K562 (cell line): ENCODE measurements at regions not wholly inside any gene's neighbourhood (a gene's known extent, or its start where the extent isn't known, plus 50 kb on each side); places are given as distances from the start of the nearest gene placed in this dataset.
A peak's percentile ranks its signal among the peaks of the same experiment; 100 is the strongest.

ENCODE experiments used
- ATAC-seq: fragments of 200-7000 bp; cut with Tn5 transposase; 3 replicates; pipeline ENCODE4 v1.9.1; 2020; ENCODE audit warnings: moderate library complexity
- BruUV-seq: library from RNA; stranded (reverse); fragments of 400-500 nt; replicated peaks from 2 replicates; lab custom pipeline; 2021; lab: Mats Ljungman, UMichigan
- CTCF ChIA-PET: fragments of 300-600 bp; formaldehyde crosslinking; extraction: SDS; loops from one replicate; lab custom pipeline; 2021; ENCODE audit warnings: low intra/inter-chr PET ratio; lab: Yijun Ruan, JAX
- POLR2A ChIA-PET: fragments of 300-600, 350-650 bp; sonication (Branson Sonifier 250); formaldehyde crosslinking; extraction: SDS; loops from one replicate; lab custom pipeline; 2021; ENCODE audit warnings: antibody characterized with exemption, inconsistent platforms; lab: Yijun Ruan, JAX
- DNase-seq, 4 experiments: peaks; one replicate each; pipeline versions ENCODE4 v3.0.0 to v3.0.0-alpha.2; 2011 to 2018; ENCODE audit warnings: low spot score in 3 of 4, mixed read lengths in 3 of 4; ENCODE audit errors: extremely low read depth in 1 of 4
- FAIRE-seq: peaks from 2 replicates; lab custom pipeline; 2011; peaks lifted over from hg19 to GRCh38; lab: Jason Lieb, UNC
- H2AFZ ChIP-seq: 2 replicates; pipeline ENCODE4 v1.6.0; 2011; ENCODE audit warnings: low read depth, low read length, control low read depth, inconsistent platforms
- H3K27ac ChIP-seq: fragments of 200-600 bp; 3 replicates; pipeline ENCODE4 v1.8.0; 2011; ENCODE audit warnings: low read depth, mild to moderate bottlenecking, control low read depth, inconsistent platforms, low read length, moderate library complexity, mixed read lengths; ENCODE audit errors: extremely low read depth
- H3K27me3 ChIP-seq, 2 experiments: fragments of 300-600 bp in 1 of 2; 2 replicates in 1 of 2; 3 replicates in 1 of 2; pipeline versions ENCODE4 v1.6.0 to v1.8.0; 2011; ENCODE audit warnings: inconsistent platforms in 2 of 2, low read length in 2 of 2, mild to moderate bottlenecking in 1 of 2, mixed read lengths in 1 of 2, moderate library complexity in 1 of 2; ENCODE audit not compliant: control insufficient read depth in 2 of 2, insufficient read depth in 2 of 2
- H3K36me3 ChIP-seq: fragments of 300-600 bp; 3 replicates; pipeline ENCODE4 v1.8.0; 2011; ENCODE audit warnings: mild to moderate bottlenecking, low read length, inconsistent platforms; ENCODE audit not compliant: control insufficient read depth, insufficient read depth
- H3K4me1 ChIP-seq, 2 experiments: fragments of 200-600 bp in 1 of 2; replicated peaks in 1 of 2; 2 replicates in 1 of 2; 3 replicates in 1 of 2; pipeline versions ENCODE4 v1.5.1 to v1.8.0; 2011; ENCODE audit warnings: inconsistent platforms in 2 of 2, low read length in 2 of 2, mild to moderate bottlenecking in 1 of 2, mixed read lengths in 1 of 2, moderate library complexity in 1 of 2; ENCODE audit not compliant: control insufficient read depth in 2 of 2, insufficient read depth in 2 of 2
- H3K4me2 ChIP-seq: 2 replicates; pipeline ENCODE4 v1.6.1; 2011; ENCODE audit warnings: low read length, control low read depth, inconsistent platforms, mixed read lengths; ENCODE audit not compliant: insufficient read depth
- H3K4me3 ChIP-seq: fragments of 200-600 bp; sonication (generic), shearing (Covaris generic); 2 replicates; pipeline ENCODE4 v1.5.1; 2016; ENCODE audit warnings: control low read depth, inconsistent platforms
- H3K79me2 ChIP-seq: fragments of 200-600 bp; 3 replicates; pipeline ENCODE4 v1.8.0; 2011; ENCODE audit warnings: low read length, inconsistent platforms; ENCODE audit not compliant: control insufficient read depth, insufficient read depth
- H3K9ac ChIP-seq, 2 experiments: 2 replicates each; pipeline versions ENCODE4 v1.6.0 to v1.6.1; 2011; ENCODE audit warnings: low read depth in 2 of 2, low read length in 2 of 2, control low read depth in 1 of 2, inconsistent platforms in 1 of 2, mild to moderate bottlenecking in 1 of 2, mixed read lengths in 1 of 2; ENCODE audit not compliant: insufficient read depth in 1 of 2
- H3K9me1 ChIP-seq: one replicate; pipeline ENCODE4 v1.6.0; 2011; ENCODE audit warnings: inconsistent platforms, mild to moderate bottlenecking, low read length, moderate library complexity; ENCODE audit not compliant: control insufficient read depth, insufficient read depth
- H3K9me3 ChIP-seq: replicated peaks from 2 replicates; pipeline ENCODE4 v1.5.1; 2011; ENCODE audit warnings: low read depth, low read length, inconsistent platforms; ENCODE audit not compliant: control insufficient read depth, insufficient read depth
- H4K20me1 ChIP-seq: replicated peaks from 2 replicates; pipeline ENCODE4 v1.6.1; 2011; ENCODE audit warnings: low read length, inconsistent platforms, mixed read lengths; ENCODE audit not compliant: control insufficient read depth, insufficient read depth
- ARID3B ChIP-seq: fragments of 250-450 bp; sonication (Bioruptor Pico); IDR thresholded peaks from 2 replicates; pipeline ENCODE4 v1.4.0; 2020; ENCODE audit warnings: borderline replicate concordance
- E4F1 ChIP-seq: fragments of 250-450 bp; sonication (Bioruptor Pico); IDR thresholded peaks from 2 replicates; pipeline ENCODE4 v1.5.0; 2021; ENCODE audit warnings: mild to moderate bottlenecking, borderline replicate concordance
- MITF ChIP-seq: IDR thresholded peaks from 2 replicates; pipeline ENCODE4 v1.6.1; 2014; ENCODE audit warnings: antibody characterized with exemption
- SMARCC2 ChIP-seq: fragments of 450-650 bp; IDR thresholded peaks from 2 replicates; pipeline ENCODE4 v1.6.1; 2017; ENCODE audit warnings: antibody characterized with exemption, moderate library complexity, mild to moderate bottlenecking, low read depth
- U2AF1 ChIP-seq: fragments of 200-400 bp; formaldehyde crosslinking; optimal IDR thresholded peaks from 2 replicates; pipeline ENCODE3; 2017; ENCODE audit warnings: mild to moderate bottlenecking, low read depth, low read length, moderate library complexity
- ZBTB1 ChIP-seq: sonication (generic); formaldehyde crosslinking; IDR thresholded peaks from 2 replicates; pipeline ENCODE4 v1.8.1; 2023; ENCODE audit warnings: missing genetic modification reagents, low read depth, mild to moderate bottlenecking, borderline replicate concordance
- ZBTB49 ChIP-seq: sonication (generic); formaldehyde crosslinking; IDR thresholded peaks from 2 replicates; pipeline ENCODE4 v1.8.0; 2022; ENCODE audit warnings: missing genetic modification reagents, mild to moderate bottlenecking, borderline replicate concordance
- ZBTB9 ChIP-seq: fragments of 450-650 bp; formaldehyde crosslinking; IDR thresholded peaks from 2 replicates; pipeline ENCODE4 v1.4.0; 2020; ENCODE audit warnings: mild to moderate bottlenecking, moderate library complexity
- ZNF507 ChIP-seq: conservative IDR thresholded peaks from 2 replicates; pipeline ENCODE4 v1.6.1; 2017; ENCODE audit warnings: missing genetic modification characterization, missing compliant biosample characterization
- WGBS: fragments of 100-300 bp; shearing (Covaris generic); methylation state at CpG from one replicate; pipeline ENCODE4 v1.1.6; 2016; ENCODE audit warnings: low coverage, mixed read lengths; ENCODE audit not compliant: insufficient coverage; ENCODE audit errors: missing lambda C conversion rate; 5-methylcytosine and 5-hydroxymethylcytosine counted together
- in situ Hi-C: fragments of 300-500 bp; cut with MboI; formaldehyde crosslinking; loops from 4 replicates; pipeline ENCODE4 v1.15.0; 2018; ENCODE audit warnings: inconsistent platforms, mixed read lengths
- intact Hi-C: fragments of 100-400 bp; cut with micrococcal nuclease; formaldehyde crosslinking; loops from 2 replicates; pipeline ENCODE4 v1.14.2; 2022

GRCh38 chr1:157367091-157367739, 185.1 kb downstream of the FCRL5 start:
- Histone ChIP-seq H3K36me3 (no peaks in the 10 kb centered on the region), H3K79me2 (no peaks in the 10 kb centered on the region), H2AFZ (peak overlapping the region; percentile 92), H4K20me1 (no peaks in the 10 kb centered on the region), H3K9ac (peak overlapping the region in 1 of 2 experiments; percentile 27; a peak in 2 of 4 replicates), H3K27me3 (no peaks in the 10 kb centered on the region), H3K4me1 (peaks cover 16 to 54% of the 10 kb centered on the region in 2 experiments; a peak in 4 of 5 replicates), H3K9me3 (no peaks in the 10 kb centered on the region), H3K27ac (peak overlapping the region; percentile 77), H3K9me1 (no peaks in the 10 kb centered on the region), H3K4me2 (peak overlapping the region; percentile 71), H3K4me3 (no peak overlapping the region)
- ChIA-PET POLR2A (interaction anchor here (0.6 to 1.3 kb wide), 4 partner anchors 13 to 508 kb away, joined by 3 to 6 read pairs (median 4); no protein-coding TSS in a partner anchor), CTCF (no interaction called here)
- peak; percentile 85 for FAIRE-seq
- in situ Hi-C loops (loop anchor here (5.0 kb wide), 2 partner anchors 50 to 170 kb away; no protein-coding TSS in a partner anchor), intact Hi-C loops (loop anchor here (5.0 kb wide), 1 partner anchor 55 kb away; no protein-coding TSS in a partner anchor)
- peak; percentile 22 to 74 (median 44) for DNase-seq
- WGBS, result 0% methylated on average over 3 of the region's 3 CpGs
- no TSS peak for BruUV-seq
- peak; percentile 75 for ATAC-seq
- no peak for TF ChIP-seq ZBTB9 (CRISPR knock-in tag)
- TF ChIP-seq ARID3B (CRISPR knock-in tag), result no peak
- no peak for TF ChIP-seq SMARCC2
- TF ChIP-seq U2AF1, result no peak
- TF ChIP-seq E4F1 (CRISPR knock-in tag), result no peak
- no peak for TF ChIP-seq ZBTB1 (CRISPR knock-in tag)
- no peak for TF ChIP-seq MITF
- TF ChIP-seq ZBTB49 (CRISPR knock-in tag), result no peak
- no peak for TF ChIP-seq ZNF507 (tag)
